Panc1 (cell line): ENCODE measurements at regions not wholly inside any gene's neighbourhood (a gene's known extent, or its start where the extent isn't known, plus 50 kb on each side); places are given as distances from the start of the nearest gene placed in this dataset.

ENCODE experiments used
- SIN3A ChIP-seq: IDR thresholded peaks from 2 replicates; pipeline ENCODE4 v1.6.1; 2012; ENCODE audit warnings: low read depth, mild to moderate bottlenecking, low read length, moderate library complexity, borderline replicate concordance; ENCODE audit not compliant: insufficient read depth
- TF ChIP-seq, protein P1 (sequence below): fragments of 450-650 bp; IDR thresholded peaks from 2 replicates; pipeline ENCODE4 v1.5.1; 2017; ENCODE audit warnings: mild to moderate bottlenecking

DNA sequence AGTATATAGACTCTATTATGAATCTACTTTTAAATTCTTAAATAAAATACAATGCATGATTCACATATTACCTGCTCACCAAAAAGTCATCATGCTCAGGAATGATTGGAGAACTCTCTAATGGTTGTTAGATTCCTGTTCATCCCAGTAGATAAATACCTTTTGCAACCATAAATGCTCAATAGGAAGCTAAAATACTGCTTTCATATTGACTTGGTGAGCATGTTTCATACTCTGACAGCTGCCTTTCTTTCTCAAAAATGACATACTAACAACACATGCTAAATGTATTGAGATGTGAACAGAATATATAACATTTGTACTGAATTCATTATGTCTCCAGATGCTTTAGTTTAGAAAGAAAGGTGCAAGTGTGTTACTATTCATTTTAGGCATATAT, 79.6 kb upstream of the SLCO6A1 start:
- no peak for TF ChIP-seq SIN3A
- TF ChIP-seq, protein P1, sequence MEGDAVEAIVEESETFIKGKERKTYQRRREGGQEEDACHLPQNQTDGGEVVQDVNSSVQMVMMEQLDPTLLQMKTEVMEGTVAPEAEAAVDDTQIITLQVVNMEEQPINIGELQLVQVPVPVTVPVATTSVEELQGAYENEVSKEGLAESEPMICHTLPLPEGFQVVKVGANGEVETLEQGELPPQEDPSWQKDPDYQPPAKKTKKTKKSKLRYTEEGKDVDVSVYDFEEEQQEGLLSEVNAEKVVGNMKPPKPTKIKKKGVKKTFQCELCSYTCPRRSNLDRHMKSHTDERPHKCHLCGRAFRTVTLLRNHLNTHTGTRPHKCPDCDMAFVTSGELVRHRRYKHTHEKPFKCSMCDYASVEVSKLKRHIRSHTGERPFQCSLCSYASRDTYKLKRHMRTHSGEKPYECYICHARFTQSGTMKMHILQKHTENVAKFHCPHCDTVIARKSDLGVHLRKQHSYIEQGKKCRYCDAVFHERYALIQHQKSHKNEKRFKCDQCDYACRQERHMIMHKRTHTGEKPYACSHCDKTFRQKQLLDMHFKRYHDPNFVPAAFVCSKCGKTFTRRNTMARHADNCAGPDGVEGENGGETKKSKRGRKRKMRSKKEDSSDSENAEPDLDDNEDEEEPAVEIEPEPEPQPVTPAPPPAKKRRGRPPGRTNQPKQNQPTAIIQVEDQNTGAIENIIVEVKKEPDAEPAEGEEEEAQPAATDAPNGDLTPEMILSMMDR = no peak
